ENCODE measurements at regions not wholly inside any gene's neighbourhood (a gene's known extent, or its start where the extent isn't known, plus 50 kb on each side); places are given as distances from the start of the nearest gene placed in this dataset.

DNA sequence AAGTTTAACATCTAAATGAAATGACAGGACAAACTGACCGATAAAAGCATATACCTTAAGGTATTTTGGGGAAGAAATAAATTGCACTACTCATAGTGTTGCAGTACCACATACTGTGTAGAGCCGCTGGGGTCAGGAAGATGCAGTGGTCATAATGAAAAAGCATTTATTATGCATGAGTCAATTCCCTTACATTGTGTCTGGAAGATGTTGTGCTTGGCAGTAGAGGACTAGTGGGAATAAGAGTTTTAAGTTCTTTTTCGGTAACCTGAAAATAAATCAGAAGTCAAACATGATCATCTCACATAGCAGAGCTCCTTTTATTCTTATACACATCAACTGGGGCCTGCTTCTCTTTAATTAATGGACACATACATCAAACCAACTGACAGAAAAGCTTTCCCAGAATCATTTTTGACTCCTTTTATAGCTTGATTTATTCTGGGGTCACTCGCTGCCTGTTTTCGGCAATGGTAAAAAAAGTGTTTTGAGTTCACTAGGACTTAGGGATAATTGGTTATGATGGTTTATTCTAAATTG is 262.5 kb upstream of the CHD1 start:
- TF ChIP-seq, protein P1, sequence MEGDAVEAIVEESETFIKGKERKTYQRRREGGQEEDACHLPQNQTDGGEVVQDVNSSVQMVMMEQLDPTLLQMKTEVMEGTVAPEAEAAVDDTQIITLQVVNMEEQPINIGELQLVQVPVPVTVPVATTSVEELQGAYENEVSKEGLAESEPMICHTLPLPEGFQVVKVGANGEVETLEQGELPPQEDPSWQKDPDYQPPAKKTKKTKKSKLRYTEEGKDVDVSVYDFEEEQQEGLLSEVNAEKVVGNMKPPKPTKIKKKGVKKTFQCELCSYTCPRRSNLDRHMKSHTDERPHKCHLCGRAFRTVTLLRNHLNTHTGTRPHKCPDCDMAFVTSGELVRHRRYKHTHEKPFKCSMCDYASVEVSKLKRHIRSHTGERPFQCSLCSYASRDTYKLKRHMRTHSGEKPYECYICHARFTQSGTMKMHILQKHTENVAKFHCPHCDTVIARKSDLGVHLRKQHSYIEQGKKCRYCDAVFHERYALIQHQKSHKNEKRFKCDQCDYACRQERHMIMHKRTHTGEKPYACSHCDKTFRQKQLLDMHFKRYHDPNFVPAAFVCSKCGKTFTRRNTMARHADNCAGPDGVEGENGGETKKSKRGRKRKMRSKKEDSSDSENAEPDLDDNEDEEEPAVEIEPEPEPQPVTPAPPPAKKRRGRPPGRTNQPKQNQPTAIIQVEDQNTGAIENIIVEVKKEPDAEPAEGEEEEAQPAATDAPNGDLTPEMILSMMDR (IDR thresholded peaks at IDR 0.05), result no peak

DNA sequence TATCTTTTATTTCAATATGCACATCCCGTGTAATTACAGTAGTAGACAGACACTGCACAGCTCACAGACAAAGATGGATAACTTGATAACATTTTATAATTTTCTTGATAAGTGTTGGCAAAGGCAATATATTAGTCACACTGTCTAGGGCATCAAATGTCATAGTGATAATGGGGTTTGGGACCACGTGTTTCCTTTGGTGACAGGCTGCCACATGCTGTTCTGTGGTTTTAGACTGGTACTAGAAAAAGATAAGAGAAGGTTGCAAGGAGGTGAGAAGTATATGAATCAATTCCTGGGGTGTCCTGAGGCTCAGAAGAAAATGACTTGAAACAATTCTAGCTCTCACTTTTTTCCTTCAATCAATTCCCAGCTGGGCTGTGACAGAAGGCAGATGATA is 258.8 kb upstream of the CHD1 start:
- TF ChIP-seq, protein P1 (IDR thresholded peaks at IDR 0.05), result no peak

DNA sequence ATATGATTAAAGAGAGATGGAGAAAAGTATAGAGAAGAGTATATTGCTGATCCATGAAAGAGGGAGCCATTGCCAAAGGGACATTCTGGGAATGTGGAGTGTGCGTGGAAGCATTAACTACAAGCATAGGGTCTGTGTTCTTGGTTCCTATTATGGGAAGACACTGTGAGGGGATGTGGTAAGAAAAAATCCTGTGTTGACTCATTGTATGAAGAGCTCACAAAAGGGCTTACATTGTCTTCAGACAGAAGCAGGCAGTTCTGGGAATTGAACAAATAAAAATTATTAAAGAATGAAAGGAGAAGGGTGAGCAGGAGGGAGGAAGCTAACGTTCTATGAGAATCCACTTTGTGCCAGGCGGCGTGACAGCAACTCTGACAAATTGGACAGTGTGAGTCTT is 250.4 kb upstream of the CHD1 start:
- TF ChIP-seq, protein P1 (IDR thresholded peaks at IDR 0.05), result no peak

DNA sequence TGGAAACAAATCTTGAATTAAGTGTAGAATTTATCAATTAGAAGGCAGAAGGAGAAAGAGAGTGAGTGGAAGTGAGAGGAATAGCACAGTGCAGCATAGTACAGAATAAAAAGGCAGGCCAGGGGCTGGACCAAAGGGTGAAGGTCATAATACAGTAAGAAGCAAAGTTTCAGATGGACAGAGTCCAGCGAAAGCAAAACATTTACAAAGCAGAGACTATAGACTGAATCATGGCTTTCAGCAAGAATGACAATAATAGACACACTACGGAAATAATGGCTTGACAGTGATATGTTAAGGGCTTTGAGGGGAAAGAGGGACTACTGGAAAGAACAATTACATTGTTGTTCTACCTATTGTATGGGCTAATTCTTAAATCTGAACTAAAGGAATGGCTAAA is 249.0 kb upstream of the CHD1 start:
- TF ChIP-seq, protein P1 (IDR thresholded peaks at IDR 0.05), result no peak

DNA sequence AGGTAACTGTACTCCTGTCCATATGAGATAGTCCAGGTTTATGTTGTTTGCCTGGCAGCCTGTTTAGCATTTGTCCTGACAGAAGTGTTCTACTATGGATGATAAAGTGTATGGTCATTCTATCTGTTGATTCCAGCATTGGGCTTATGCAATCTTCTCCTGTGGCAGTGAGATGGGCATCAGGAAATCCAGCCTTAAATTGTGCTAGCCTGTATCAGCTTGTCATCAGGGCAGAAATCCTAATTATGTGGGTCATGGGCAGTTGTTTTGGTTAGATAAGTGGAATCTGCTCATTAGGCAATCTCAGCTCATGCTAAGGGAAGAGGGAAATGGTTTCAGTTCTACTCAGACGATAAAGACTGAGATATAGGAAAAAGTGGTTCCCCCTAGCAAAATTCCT is 247.4 kb upstream of the CHD1 start:
- TF ChIP-seq, protein P1 (IDR thresholded peaks at IDR 0.05), result no peak

DNA sequence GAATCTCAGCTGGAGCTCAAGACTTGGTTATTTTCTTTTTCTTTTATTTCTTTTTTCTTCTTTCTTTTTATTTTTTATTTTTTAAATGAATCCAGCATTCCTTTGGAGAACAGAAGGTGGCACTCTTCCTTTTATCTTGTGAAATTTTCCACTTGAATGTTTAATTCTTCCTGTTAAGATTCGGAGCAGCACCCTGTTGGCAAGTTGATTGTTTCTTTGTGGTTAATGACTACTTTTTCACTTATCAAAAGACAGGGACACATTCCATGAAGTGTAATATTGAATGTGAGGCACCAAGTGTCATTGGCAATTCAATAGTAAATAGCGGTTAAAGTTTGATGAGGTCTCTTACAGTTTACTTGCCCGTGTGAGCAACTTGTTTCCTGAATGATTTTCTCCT is 240.5 kb upstream of the CHD1 start:
- TF ChIP-seq, protein P1 (IDR thresholded peaks at IDR 0.05), result peak; percentile 68

DNA sequence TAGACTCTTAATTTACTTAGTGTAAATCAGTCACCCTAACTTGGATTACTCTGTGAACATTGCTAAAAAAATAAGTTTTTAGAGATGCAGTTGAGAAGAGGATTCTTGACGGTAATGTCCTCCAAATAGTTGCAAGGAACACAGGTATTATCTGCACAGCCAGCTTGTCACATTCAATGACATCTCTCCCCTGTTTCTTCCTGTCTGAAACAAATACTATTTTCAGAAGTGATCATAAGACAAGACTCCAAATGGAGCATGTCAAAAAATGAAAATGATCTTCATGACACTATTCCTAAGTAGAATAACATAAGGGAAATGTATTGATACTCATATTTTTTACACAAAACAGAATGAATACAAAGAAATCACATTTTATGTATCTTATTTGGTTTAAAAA is 227.9 kb upstream of the CHD1 start:
- TF ChIP-seq, protein P1 (IDR thresholded peaks at IDR 0.05), result no peak

DNA sequence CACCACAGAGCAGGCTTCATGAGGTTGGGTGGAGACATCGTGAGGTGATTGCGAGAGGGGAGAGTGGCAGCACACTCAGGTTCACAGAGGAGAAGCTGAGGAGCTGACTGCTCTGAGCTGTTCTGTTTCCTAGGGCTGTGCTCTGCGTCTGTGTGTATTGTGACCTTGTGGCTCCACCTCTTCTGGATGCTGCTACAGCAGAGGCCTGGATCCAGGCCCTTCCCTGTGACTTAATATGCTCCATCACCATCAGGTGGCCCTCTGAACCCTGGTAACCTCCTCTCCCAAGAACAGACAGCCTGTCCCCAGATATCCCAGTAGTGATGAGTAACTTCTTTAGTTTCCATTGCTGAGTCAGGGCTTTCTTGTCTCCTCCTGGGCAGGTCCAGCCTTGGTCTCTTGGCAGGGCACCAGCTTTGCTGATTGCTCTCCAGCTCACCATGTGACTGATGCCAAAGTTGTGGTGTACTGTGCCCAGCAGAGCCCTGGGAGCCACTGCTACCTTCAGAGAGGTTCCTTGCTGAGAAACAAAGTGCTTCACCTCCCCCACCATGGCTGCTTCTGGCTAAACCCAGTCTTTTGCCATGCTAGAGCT is 212.8 kb upstream of the CHD1 start:
- TF ChIP-seq, protein P1 (IDR thresholded peaks at IDR 0.05), result no peak
